HEK293 (cell line): ENCODE measurements at regions not wholly inside any gene's neighbourhood (a gene's known extent, or its start where the extent isn't known, plus 50 kb on each side); places are given as distances from the start of the nearest gene placed in this dataset.

Source experiments
- CTCF ChIA-PET: fragments of 350-600 bp; formaldehyde crosslinking; extraction: SDS; loops from one replicate; lab custom pipeline; 2021; ENCODE audit warnings: antibody characterized with exemption; lab: Yijun Ruan, JAX
- POLR2A ChIA-PET: fragments of 300-600 bp; formaldehyde crosslinking; extraction: SDS; loops from one replicate; lab custom pipeline; 2020; ENCODE audit warnings: antibody characterized with exemption, inconsistent platforms; lab: Yijun Ruan, JAX
- H3K27ac ChIP-seq: fragments of 200-500 bp; sonication (Bioruptor generic); 2 replicates; pipeline ENCODE4 v1.5.1; 2014; ENCODE audit warnings: low read depth, low read length, control low read depth, inconsistent platforms; ENCODE audit errors: extremely low read depth
- H3K36me3 ChIP-seq, 2 experiments: fragments of 200-500 bp in 1 of 2; sonication (Bioruptor generic) in 1 of 2; 1 replicate in 1 of 2; 2 replicates in 1 of 2; pipeline ENCODE4 v1.5.1; 2014 to 2017; ENCODE audit warnings: inconsistent platforms in 2 of 2, low read length in 2 of 2; ENCODE audit not compliant: control insufficient read depth in 2 of 2, insufficient read depth in 1 of 2
- H3K4me1 ChIP-seq: fragments of 200-500 bp; sonication (Bioruptor generic); 2 replicates; pipeline ENCODE4 v1.5.1; 2014; ENCODE audit warnings: mild to moderate bottlenecking, low read length, inconsistent platforms; ENCODE audit not compliant: control insufficient read depth, insufficient read depth
- H3K4me3 ChIP-seq: 2 replicates; pipeline ENCODE4 v1.5.1; 2011; ENCODE audit warnings: low read depth, mild to moderate bottlenecking, control low read depth, low read length, moderate library complexity
- H3K9me3 ChIP-seq: fragments of 200-500 bp; sonication (Bioruptor generic); 2 replicates; pipeline ENCODE4 v1.5.1; 2014; ENCODE audit warnings: low read depth, low read length, inconsistent platforms; ENCODE audit not compliant: control insufficient read depth, insufficient read depth
- TCF7L2 ChIP-seq: IDR thresholded peaks from 2 replicates; pipeline ENCODE4 v1.6.1; 2011; ENCODE audit warnings: low read depth, mild to moderate bottlenecking, inconsistent platforms, low read length, moderate library complexity, borderline replicate concordance
- WT1 ChIP-seq: fragments of 450-650 bp; formaldehyde crosslinking; IDR thresholded peaks from 2 replicates; pipeline ENCODE4 v1.5.1; 2016; ENCODE audit warnings: missing biosample characterization, missing genetic modification characterization
- ZFP37 ChIP-seq: fragments of 450-650 bp; formaldehyde crosslinking; IDR thresholded peaks from 2 replicates; pipeline ENCODE4 v1.5.1; 2016; ENCODE audit warnings: missing biosample characterization, missing genetic modification characterization
- ZFP69B ChIP-seq: fragments of 450-650 bp; formaldehyde crosslinking; IDR thresholded peaks from 2 replicates; pipeline ENCODE4 v1.5.1; 2016; ENCODE audit warnings: missing biosample characterization, missing genetic modification characterization
- ZNF292 ChIP-seq: fragments of 450-650 bp; formaldehyde crosslinking; IDR thresholded peaks from 2 replicates; pipeline ENCODE4 v1.5.1; 2016; ENCODE audit warnings: low read depth, missing biosample characterization, missing genetic modification characterization, borderline replicate concordance
- ZNF510 ChIP-seq: fragments of 450-650 bp; formaldehyde crosslinking; IDR thresholded peaks from 2 replicates; pipeline ENCODE4 v1.5.1; 2018; ENCODE audit warnings: mild to moderate bottlenecking, missing genetic modification characterization, missing biosample characterization; ENCODE audit not compliant: insufficient replicate concordance
- ZNF529 ChIP-seq: fragments of 450-650 bp; formaldehyde crosslinking; IDR thresholded peaks from 2 replicates; pipeline ENCODE4 v1.5.1; 2017; ENCODE audit warnings: missing genetic modification characterization, missing biosample characterization; ENCODE audit not compliant: insufficient replicate concordance
- ZNF701 ChIP-seq: fragments of 450-650 bp; formaldehyde crosslinking; IDR thresholded peaks from 2 replicates; pipeline ENCODE4 v1.5.1; 2016; ENCODE audit warnings: missing biosample characterization, missing genetic modification characterization
- ZNF843 ChIP-seq: fragments of 450-650 bp; formaldehyde crosslinking; IDR thresholded peaks from 2 replicates; pipeline ENCODE4 v1.5.1; 2016; ENCODE audit warnings: missing biosample characterization, missing genetic modification characterization
- TF ChIP-seq, protein P1 (sequence below): fragments of 450-650 bp; formaldehyde crosslinking; IDR thresholded peaks from 2 replicates; pipeline ENCODE4 v1.5.1; 2016; ENCODE audit warnings: missing biosample characterization, missing genetic modification characterization
- TF ChIP-seq, protein P2 (sequence below): fragments of 450-650 bp; formaldehyde crosslinking; IDR thresholded peaks from 2 replicates; pipeline ENCODE4 v1.5.1; 2016; ENCODE audit warnings: missing biosample characterization, missing genetic modification characterization
- TF ChIP-seq, protein P3 (sequence below): fragments of 450-650 bp; formaldehyde crosslinking; IDR thresholded peaks from 2 replicates; pipeline ENCODE4; 2016; ENCODE audit warnings: missing biosample characterization, missing genetic modification characterization
- TF ChIP-seq, protein P4 (sequence below): fragments of 450-650 bp; formaldehyde crosslinking; IDR thresholded peaks from 2 replicates; pipeline ENCODE4 v1.5.1; 2016; ENCODE audit warnings: missing biosample characterization, missing genetic modification characterization
- TF ChIP-seq, protein P5 (sequence below): fragments of 450-650 bp; formaldehyde crosslinking; IDR thresholded peaks from 2 replicates; pipeline ENCODE4 v1.5.1; 2017; ENCODE audit warnings: missing biosample characterization, missing genetic modification characterization
- TF ChIP-seq, protein P6 (sequence below): fragments of 450-650 bp; formaldehyde crosslinking; IDR thresholded peaks from 2 replicates; pipeline ENCODE4 v1.5.1; 2016; ENCODE audit warnings: missing biosample characterization, missing genetic modification characterization

DNA sequence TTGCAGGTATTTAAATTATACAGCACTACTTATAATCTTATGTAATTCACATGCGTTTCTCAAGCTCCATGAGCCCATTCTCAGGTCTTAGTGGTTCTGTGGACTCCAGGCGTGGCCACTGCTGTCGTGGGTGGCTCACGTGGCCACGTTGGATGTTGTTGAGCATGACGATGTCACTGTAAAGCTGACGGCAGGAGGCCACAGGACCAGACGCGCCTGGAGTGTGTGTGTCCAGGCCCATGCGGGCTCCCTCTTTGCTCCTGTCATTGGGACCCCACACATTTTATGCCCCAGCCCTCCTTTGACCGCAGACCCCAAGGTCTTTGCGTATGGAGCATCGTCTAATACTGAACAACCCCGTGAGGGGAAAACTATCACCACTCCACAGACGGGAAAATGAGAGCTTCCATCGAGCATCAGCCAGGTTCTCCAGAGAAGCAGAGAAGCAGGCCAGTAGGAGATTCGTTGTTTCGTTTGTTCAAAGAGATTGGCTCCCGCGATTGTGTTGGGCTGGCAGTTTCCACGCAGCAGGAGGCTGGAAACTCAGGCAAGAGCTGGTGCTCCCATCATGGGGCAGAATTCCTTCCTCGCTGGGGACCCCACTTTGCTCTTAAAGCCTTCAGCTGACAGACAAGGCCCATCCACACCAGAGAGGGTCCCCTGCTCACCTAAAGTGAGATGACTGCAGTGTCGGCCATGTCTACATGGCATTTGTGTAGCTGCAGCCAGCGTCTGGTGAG, 129.3 kb upstream of the SPACA7 start:
- no peak overlapping the region for H3K4me3 ChIP-seq

DNA sequence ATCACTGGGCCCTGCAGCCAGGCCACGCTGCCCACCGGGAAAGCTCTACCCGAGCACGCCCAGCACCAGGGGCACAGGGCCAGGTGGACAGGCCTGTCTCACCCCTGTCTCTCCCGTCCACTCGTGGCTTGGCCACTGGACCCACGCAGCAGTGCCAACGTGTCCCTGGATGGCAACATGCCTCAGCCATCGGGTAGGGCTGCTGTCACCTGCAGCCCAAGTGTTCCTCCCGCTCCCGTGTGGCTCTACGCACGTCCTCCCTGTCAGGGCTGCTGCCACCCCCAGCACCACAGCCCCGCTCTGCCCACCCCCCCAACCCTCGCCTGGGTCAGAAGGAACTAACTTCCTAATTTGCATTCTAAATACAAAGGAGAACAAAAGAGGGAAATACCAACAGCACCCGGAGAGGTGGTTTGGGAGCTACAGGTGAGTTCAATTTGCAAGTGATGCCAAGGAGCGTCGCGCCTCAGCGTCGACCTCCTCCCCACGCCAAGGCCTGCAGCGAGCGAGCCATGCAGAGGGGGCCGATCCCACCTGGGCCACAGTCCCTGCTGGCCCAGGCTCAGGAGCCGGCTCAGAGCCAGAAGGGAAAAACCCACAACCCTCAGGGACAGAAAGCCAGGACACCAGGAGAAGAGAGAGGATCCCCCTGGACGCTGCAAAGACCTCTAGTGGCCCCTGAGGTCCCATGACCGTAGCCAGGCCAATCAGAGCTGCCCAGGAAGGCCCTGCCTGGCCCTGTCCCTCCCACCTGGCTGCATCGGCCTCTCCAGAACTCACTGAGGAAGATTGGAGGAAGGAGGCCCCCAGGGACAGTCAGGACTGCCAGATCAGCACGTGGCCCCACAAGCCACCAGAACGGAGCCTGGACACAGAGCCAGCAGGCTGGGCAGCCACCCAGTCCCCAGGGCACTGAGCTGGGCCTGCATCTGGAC, 128.4 kb upstream of the SPACA7 start:
- Histone ChIP-seq H3K36me3 (no peaks in the 10 kb centered on the region), H3K9me3 (no peaks in the 10 kb centered on the region), H3K4me3 (no peak overlapping the region), H3K27ac (no peak overlapping the region)
- CTCF ChIA-PET, result interaction anchor here (1.3 kb wide), 1 partner anchor 146 kb away, joined by 4 read pairs; no protein-coding TSS in a partner anchor
- TF ChIP-seq ZNF843 (tag by site-specific recombination) (no peak), ZNF510 (no peak), ZFP37 (tag by site-specific recombination) (no peak), TCF7L2 (no peak), ZNF701 (tag by site-specific recombination) (no peak), ZNF529 (no peak), WT1 (no peak)
- TF ChIP-seq, protein P1, sequence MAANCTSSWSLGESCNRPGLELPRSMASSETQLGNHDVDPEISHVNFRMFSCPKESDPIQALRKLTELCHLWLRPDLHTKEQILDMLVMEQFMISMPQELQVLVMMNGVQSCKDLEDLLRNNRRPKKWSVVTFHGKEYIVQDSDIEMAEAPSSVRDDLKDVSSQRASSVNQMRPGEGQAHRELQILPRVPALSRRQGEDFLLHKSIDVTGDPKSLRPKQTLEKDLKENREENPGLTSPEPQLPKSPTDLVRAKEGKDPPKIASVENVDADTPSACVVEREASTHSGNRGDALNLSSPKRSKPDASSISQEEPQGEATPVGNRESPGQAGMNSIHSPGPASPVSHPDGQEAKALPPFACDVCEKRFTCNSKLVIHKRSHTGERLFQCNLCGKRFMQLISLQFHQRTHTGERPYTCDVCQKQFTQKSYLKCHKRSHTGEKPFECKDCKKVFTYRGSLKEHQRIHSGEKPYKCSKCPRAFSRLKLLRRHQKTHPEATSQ (tag by site-specific recombination), result no peak
- TF ChIP-seq, protein P2, sequence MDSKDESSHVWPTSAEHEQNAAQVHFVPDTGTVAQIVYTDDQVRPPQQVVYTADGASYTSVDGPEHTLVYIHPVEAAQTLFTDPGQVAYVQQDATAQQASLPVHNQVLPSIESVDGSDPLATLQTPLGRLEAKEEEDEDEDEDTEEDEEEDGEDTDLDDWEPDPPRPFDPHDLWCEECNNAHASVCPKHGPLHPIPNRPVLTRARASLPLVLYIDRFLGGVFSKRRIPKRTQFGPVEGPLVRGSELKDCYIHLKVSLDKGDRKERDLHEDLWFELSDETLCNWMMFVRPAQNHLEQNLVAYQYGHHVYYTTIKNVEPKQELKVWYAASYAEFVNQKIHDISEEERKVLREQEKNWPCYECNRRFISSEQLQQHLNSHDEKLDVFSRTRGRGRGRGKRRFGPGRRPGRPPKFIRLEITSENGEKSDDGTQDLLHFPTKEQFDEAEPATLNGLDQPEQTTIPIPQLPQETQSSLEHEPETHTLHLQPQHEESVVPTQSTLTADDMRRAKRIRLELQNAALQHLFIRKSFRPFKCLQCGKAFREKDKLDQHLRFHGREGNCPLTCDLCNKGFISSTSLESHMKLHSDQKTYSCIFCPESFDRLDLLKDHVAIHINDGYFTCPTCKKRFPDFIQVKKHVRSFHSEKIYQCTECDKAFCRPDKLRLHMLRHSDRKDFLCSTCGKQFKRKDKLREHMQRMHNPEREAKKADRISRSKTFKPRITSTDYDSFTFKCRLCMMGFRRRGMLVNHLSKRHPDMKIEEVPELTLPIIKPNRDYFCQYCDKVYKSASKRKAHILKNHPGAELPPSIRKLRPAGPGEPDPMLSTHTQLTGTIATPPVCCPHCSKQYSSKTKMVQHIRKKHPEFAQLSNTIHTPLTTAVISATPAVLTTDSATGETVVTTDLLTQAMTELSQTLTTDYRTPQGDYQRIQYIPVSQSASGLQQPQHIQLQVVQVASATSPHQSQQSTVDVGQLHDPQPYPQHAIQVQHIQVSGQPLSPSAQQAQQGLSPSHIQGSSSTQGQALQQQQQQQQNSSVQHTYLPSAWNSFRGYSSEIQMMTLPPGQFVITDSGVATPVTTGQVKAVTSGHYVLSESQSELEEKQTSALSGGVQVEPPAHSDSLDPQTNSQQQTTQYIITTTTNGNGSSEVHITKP (tag by site-specific recombination), result no peak
- TF ChIP-seq, protein P3, sequence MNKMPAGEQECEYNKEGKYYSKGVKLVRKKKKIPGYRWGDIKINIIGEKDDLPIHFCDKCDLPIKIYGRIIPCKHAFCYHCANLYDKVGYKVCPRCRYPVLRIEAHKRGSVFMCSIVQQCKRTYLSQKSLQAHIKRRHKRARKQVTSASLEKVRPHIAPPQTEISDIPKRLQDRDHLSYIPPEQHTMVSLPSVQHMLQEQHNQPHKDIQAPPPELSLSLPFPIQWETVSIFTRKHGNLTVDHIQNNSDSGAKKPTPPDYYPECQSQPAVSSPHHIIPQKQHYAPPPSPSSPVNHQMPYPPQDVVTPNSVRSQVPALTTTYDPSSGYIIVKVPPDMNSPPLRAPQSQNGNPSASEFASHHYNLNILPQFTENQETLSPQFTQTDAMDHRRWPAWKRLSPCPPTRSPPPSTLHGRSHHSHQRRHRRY (tag by site-specific recombination), result no peak
- TF ChIP-seq, protein P4, sequence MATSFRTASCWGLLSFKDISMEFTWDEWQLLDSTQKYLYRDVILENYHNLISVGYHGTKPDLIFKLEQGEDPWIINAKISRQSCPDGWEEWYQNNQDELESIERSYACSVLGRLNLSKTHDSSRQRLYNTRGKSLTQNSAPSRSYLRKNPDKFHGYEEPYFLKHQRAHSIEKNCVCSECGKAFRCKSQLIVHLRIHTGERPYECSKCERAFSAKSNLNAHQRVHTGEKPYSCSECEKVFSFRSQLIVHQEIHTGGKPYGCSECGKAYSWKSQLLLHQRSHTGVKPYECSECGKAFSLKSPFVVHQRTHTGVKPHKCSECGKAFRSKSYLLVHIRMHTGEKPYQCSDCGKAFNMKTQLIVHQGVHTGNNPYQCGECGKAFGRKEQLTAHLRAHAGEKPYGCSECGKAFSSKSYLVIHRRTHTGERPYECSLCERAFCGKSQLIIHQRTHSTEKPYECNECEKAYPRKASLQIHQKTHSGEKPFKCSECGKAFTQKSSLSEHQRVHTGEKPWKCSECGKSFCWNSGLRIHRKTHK (tag by site-specific recombination), result no peak
- TF ChIP-seq, protein P5, sequence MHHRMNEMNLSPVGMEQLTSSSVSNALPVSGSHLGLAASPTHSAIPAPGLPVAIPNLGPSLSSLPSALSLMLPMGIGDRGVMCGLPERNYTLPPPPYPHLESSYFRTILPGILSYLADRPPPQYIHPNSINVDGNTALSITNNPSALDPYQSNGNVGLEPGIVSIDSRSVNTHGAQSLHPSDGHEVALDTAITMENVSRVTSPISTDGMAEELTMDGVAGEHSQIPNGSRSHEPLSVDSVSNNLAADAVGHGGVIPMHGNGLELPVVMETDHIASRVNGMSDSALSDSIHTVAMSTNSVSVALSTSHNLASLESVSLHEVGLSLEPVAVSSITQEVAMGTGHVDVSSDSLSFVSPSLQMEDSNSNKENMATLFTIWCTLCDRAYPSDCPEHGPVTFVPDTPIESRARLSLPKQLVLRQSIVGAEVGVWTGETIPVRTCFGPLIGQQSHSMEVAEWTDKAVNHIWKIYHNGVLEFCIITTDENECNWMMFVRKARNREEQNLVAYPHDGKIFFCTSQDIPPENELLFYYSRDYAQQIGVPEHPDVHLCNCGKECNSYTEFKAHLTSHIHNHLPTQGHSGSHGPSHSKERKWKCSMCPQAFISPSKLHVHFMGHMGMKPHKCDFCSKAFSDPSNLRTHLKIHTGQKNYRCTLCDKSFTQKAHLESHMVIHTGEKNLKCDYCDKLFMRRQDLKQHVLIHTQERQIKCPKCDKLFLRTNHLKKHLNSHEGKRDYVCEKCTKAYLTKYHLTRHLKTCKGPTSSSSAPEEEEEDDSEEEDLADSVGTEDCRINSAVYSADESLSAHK (tag by site-specific recombination), result no peak
- TF ChIP-seq, all 188 proteins: peak for 0
- POLR2A ChIA-PET, result no interaction called here
- H3K4me1 ChIP-seq, result no peaks in the 10 kb centered on the region

More for the DNA sequence above, 129.3 kb upstream of the SPACA7 start:
- no peaks in the 10 kb centered on the region for H3K4me1 ChIP-seq
- TF ChIP-seq ZFP69B (tag by site-specific recombination), result no peak
- TF ChIP-seq, protein P6, sequence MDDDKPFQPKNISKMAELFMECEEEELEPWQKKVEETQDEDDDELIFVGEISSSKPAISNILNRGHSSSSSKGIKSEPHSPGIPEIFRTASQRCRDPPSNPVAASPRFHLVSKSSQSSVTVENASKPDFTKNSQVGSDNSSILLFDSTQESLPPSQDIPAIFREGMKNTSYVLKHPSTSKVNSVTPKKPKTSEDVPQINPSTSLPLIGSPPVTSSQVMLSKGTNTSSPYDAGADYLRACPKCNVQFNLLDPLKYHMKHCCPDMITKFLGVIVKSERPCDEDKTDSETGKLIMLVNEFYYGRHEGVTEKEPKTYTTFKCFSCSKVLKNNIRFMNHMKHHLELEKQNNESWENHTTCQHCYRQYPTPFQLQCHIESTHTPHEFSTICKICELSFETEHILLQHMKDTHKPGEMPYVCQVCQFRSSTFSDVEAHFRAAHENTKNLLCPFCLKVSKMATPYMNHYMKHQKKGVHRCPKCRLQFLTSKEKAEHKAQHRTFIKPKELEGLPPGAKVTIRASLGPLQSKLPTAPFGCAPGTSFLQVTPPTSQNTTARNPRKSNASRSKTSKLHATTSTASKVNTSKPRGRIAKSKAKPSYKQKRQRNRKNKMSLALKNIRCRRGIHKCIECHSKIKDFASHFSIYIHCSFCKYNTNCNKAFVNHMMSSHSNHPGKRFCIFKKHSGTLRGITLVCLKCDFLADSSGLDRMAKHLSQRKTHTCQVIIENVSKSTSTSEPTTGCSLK (tag by site-specific recombination), result no peak
- TF ChIP-seq ZNF292 (tag by site-specific recombination), result no peak
- TF ChIP-seq, all 188 proteins: peak for 0
- no peaks in the 10 kb centered on the region for H3K9me3 ChIP-seq
- CTCF ChIA-PET, result interaction anchor here (1.3 kb wide), 1 partner anchor 145 kb away, joined by 4 read pairs; no protein-coding TSS in a partner anchor
- no peak overlapping the region for H3K27ac ChIP-seq
- no peaks in the 10 kb centered on the region for H3K36me3 ChIP-seq
- POLR2A ChIA-PET, result no interaction called here
